GM18909 (cell line): ENCODE measurements at regions not wholly inside any gene's neighbourhood (a gene's known extent, or its start where the extent isn't known, plus 50 kb on each side); places are given as distances from the start of the nearest gene placed in this dataset.

Experiments
- ATAC-seq: cut with Tn5 transposase; IDR thresholded peaks from one replicate; pipeline ENCODE4 v1.9.1; 2021; ENCODE audit warnings: mild to moderate bottlenecking; ENCODE audit not compliant: unreplicated experiment, poor library complexity

GRCh38 chr2:51711766-51712165, 679.8 kb upstream of the NRXN1 start:
- ATAC-seq = no peak

- ATAC-seq = no peak
These were observed 678.3 kb upstream of the NRXN1 start for GRCh38 chr2:51710222-51710621.

- no peak for ATAC-seq
These were observed 675.7 kb upstream of the NRXN1 start for GRCh38 chr2:51707625-51708024.

GRCh38 chr2:51706220-51706619, 674.3 kb upstream of the NRXN1 start:
- ATAC-seq = no peak

GRCh38 chr2:51705417-51705816, 673.5 kb upstream of the NRXN1 start:
- ATAC-seq = no peak

- no peak for ATAC-seq
These were observed 666.1 kb upstream of the NRXN1 start for GRCh38 chr2:51698021-51698420.

GRCh38 chr2:51697095-51697494, 665.2 kb upstream of the NRXN1 start:
- ATAC-seq = no peak

GRCh38 chr2:51695531-51695930, 663.6 kb upstream of the NRXN1 start:
- no peak for ATAC-seq

GRCh38 chr2:51693640-51694039, 661.7 kb upstream of the NRXN1 start:
- no peak for ATAC-seq

- ATAC-seq = no peak
These were observed 649.9 kb upstream of the NRXN1 start for GRCh38 chr2:51681854-51682253.

- ATAC-seq = no peak
These were observed 641.7 kb upstream of the NRXN1 start for GRCh38 chr2:51673628-51674027.

GRCh38 chr2:51667679-51668078, 635.7 kb upstream of the NRXN1 start:
- no peak for ATAC-seq

- ATAC-seq = no peak
These were observed 630.3 kb upstream of the NRXN1 start for GRCh38 chr2:51662187-51662586.

GRCh38 chr2:51657849-51658248, 625.9 kb upstream of the NRXN1 start:
- ATAC-seq = no peak

- ATAC-seq = no peak
These were observed 618.8 kb upstream of the NRXN1 start for GRCh38 chr2:51650769-51651168.

GRCh38 chr2:51649366-51649765, 617.4 kb upstream of the NRXN1 start:
- ATAC-seq = no peak

- ATAC-seq = no peak
These were observed 606.9 kb upstream of the NRXN1 start for GRCh38 chr2:51638811-51639210.

- no peak for ATAC-seq
These were observed 601.1 kb upstream of the NRXN1 start for GRCh38 chr2:51633073-51633472.

GRCh38 chr2:51629406-51629805, 597.5 kb upstream of the NRXN1 start:
- no peak for ATAC-seq

- ATAC-seq = no peak
These were observed 597.0 kb upstream of the NRXN1 start for GRCh38 chr2:51628917-51629316.

GRCh38 chr2:51624995-51625394, 593.1 kb upstream of the NRXN1 start:
- no peak for ATAC-seq

GRCh38 chr2:51620796-51621195, 588.9 kb upstream of the NRXN1 start:
- ATAC-seq = no peak

GRCh38 chr2:51619961-51620360, 588.0 kb upstream of the NRXN1 start:
- ATAC-seq = no peak
